ENCODE measurements at regions not wholly inside any gene's neighbourhood (a gene's known extent, or its start where the extent isn't known, plus 50 kb on each side); places are given as distances from the start of the nearest gene placed in this dataset.

DNA sequence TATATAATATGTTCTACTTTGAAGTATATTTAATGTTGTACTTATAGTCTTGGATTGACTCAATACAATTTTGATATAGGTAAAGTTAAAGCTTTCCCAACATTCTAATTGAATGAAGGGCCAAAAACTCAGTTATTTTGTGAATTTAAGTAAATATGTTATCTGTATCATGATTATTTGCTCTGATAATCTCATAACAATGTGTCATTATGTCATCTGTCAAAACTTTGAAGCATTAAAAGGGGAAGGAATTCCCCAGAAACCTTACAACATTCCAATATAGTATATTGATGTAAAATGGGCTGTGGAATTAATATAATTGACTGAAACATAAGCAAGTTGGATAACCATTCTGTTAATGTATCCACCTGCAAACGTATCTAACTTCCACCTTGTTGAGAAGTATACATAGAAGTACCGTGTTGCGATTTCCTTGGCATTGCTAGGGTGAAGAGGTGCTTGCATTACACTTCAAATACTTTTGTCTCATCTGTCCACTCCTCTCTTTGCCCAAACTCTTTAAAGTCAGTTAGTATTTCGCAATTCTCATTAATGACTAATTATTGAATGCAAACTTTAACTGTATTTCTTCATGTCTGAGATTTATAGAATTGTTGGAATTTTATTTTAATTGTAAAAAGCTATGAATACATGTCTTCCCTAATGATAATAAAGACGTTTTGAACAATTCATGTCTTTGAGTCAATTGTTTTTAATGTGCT, 1982.1 kb upstream of the ADGRL3 start:
- Histone ChIP-seq H3K36me3 (ENCODE audit: control insufficient read depth, insufficient read depth, low read length) (no peaks in the 10 kb centered on the region), H3K27me3 (ENCODE audit: control insufficient read depth, insufficient read depth, low read length) (no peaks in the 10 kb centered on the region), H3K4me3 (ENCODE audit: low read depth, low read length) (no peak overlapping the region)
- DNase-seq (ENCODE audit: low read depth): no peak
- TF ChIP-seq, protein P1, sequence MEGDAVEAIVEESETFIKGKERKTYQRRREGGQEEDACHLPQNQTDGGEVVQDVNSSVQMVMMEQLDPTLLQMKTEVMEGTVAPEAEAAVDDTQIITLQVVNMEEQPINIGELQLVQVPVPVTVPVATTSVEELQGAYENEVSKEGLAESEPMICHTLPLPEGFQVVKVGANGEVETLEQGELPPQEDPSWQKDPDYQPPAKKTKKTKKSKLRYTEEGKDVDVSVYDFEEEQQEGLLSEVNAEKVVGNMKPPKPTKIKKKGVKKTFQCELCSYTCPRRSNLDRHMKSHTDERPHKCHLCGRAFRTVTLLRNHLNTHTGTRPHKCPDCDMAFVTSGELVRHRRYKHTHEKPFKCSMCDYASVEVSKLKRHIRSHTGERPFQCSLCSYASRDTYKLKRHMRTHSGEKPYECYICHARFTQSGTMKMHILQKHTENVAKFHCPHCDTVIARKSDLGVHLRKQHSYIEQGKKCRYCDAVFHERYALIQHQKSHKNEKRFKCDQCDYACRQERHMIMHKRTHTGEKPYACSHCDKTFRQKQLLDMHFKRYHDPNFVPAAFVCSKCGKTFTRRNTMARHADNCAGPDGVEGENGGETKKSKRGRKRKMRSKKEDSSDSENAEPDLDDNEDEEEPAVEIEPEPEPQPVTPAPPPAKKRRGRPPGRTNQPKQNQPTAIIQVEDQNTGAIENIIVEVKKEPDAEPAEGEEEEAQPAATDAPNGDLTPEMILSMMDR (IDR thresholded peaks at IDR 0.05; ENCODE audit: insufficient read depth, low read length, poor library complexity, severe bottlenecking): no peak

DNA sequence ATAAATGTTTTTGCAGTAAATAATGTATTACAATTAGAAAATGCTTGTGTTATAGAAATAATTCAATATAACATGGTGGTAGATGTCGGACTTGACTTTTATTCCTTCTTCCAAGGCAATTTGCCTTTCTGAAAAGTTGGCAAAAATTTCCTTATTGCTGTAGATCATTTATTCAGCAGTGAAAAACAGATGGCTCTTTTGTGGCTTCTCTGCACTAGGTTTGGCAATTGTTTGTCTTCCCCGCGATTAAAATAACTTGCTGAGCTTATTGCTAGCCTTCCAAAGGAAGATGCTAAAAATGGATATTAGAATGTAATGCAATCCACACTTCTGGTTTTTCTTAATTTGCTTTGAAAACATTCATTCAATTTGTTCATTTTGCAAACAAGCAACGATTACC, 1977.9 kb upstream of the ADGRL3 start:
- TF ChIP-seq, protein P1 (IDR thresholded peaks at IDR 0.05; ENCODE audit: insufficient read depth, low read length, poor library complexity, severe bottlenecking): no peak
- Histone ChIP-seq H3K36me3 (ENCODE audit: control insufficient read depth, insufficient read depth, low read length) (no peaks in the 10 kb centered on the region), H3K27me3 (ENCODE audit: control insufficient read depth, insufficient read depth, low read length) (no peaks in the 10 kb centered on the region), H3K4me3 (ENCODE audit: low read depth, low read length) (no peak overlapping the region)
- no peak for DNase-seq (ENCODE audit: low read depth)

DNA sequence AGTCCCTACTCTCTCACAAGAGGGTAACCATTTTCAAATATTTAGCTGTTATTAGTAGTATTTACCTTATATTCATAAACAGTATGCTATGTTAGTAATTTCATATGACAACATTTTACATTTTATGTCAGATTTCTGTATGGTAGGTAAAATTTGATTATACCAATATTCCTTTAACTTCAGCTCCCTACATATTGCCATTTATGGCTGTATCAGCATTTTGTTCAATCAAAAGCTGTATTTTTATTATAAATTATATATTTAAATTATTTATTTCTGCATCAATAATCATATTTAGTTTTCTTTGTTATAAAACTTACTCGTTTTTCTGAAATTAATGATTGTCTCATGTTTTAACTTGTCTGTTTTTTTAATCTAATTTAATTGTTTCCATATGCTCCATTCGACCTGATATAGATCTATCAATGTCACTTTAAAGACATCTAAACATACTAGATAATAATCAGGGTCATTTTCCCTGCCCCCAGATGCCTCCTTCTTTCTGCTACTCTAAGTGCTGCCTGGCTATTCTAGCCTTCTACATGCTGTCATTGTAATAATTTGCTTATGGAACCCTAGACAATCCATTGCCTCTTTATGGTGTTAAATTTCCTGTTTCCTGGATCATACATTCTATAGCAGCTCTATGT, 1976.7 kb upstream of the ADGRL3 start:
- TF ChIP-seq, protein P1 (IDR thresholded peaks at IDR 0.05; ENCODE audit: insufficient read depth, low read length, poor library complexity, severe bottlenecking): no peak
- DNase-seq (ENCODE audit: low read depth): no peak
- Histone ChIP-seq H3K4me3 (ENCODE audit: low read depth, low read length) (no peak overlapping the region), H3K36me3 (ENCODE audit: control insufficient read depth, insufficient read depth, low read length) (no peaks in the 10 kb centered on the region), H3K27me3 (ENCODE audit: control insufficient read depth, insufficient read depth, low read length) (no peaks in the 10 kb centered on the region)

DNA sequence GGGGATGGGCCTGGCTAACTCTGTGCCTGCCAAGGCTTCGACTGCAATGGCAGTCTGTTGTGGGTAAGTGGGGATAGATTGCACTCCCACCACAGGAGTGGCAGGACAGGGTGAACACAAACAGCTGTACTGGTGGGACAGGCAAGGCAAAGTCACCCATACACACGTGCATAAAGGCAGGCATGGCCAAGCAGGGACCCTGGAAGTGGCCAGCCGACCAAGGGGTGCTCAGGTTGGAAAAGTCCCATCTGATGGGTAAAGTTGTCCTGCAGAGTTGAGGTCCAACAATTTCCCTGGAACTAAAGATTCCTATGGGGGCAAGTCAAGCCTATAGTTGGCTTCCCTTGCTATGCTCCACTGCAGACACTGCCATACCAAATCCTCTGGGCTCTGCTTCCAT, 1961.9 kb upstream of the ADGRL3 start:
- DNase-seq (ENCODE audit: low read depth): no peak
- Histone ChIP-seq H3K36me3 (ENCODE audit: control insufficient read depth, insufficient read depth, low read length) (no peaks in the 10 kb centered on the region), H3K27me3 (ENCODE audit: control insufficient read depth, insufficient read depth, low read length) (no peaks in the 10 kb centered on the region), H3K4me3 (ENCODE audit: low read depth, low read length) (no peak overlapping the region)
- TF ChIP-seq, protein P1 (IDR thresholded peaks at IDR 0.05; ENCODE audit: insufficient read depth, low read length, poor library complexity, severe bottlenecking): no peak

DNA sequence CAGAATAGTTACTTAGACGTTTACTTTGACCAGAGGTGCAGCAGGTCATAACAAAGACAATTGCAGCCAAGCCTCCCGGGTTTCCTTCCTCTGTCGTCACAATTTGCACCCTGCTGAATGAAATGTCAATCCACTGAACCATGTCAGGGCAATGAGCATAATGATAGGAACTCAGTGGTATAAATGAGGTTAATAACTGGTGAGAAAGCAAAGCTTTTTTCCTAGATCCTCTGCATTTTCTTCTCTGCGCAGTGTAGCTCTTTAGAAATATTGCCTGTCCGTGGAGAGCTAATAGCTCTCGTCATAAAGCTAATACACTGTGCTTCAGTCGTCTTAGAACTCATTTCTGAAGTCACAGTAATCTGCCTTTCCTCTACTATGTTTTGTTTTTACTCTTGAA, 1960.1 kb upstream of the ADGRL3 start:
- TF ChIP-seq, protein P1 (IDR thresholded peaks at IDR 0.05; ENCODE audit: insufficient read depth, low read length, poor library complexity, severe bottlenecking): no peak
- H3K4me3 ChIP-seq (ENCODE audit: low read depth, low read length): no peak overlapping the region
- H3K36me3 ChIP-seq (ENCODE audit: control insufficient read depth, insufficient read depth, low read length): no peaks in the 10 kb centered on the region
- H3K27me3 ChIP-seq (ENCODE audit: control insufficient read depth, insufficient read depth, low read length): no peaks in the 10 kb centered on the region
- no peak for DNase-seq (ENCODE audit: low read depth)

All from kidney epithelial cell (primary cell).